GM19025 (cell line): ENCODE measurements at regions not wholly inside any gene's neighbourhood (a gene's known extent, or its start where the extent isn't known, plus 50 kb on each side); places are given as distances from the start of the nearest gene placed in this dataset.

Experiments used
- ATAC-seq: cut with Tn5 transposase; IDR thresholded peaks from one replicate; pipeline ENCODE4 v1.9.1; 2021; ENCODE audit warnings: mild to moderate bottlenecking, low read depth, moderate library complexity; ENCODE audit not compliant: unreplicated experiment

DNA sequence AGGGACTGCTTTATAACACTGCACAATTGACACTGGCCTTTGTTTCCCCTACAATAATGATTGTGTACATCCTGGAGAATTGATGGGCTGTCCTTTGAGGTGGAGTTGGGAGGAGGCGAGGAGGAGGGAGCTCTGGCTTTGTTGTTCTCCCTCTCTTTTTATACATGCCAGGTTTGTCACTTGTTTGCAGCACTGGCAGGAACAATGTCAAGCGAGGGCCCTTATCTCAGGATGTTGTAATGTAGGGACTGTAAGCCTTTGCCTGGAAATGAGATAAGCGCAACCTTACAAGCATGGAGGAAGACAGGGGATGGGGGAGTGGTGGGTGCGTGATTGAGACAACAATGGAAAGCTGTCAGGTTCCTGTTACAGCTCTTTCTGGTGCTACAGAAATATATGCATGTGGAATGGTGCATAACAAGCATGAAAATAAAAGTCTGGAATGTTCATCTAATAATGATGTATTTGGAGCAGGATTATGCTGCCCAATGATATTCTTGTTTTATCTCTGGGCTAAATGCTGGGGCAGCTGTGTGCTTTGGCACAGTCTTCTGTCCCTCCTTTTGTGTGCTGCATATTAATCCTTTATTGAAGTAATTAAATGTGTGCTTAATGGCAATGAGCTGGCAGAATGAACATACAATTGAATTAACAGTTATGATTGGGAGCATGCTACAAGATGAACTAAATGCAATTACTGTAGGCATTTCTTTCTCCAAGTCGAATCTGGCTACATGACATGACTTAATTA lies 294.4 kb downstream of the GPAT3 start:
- no peak for ATAC-seq

DNA sequence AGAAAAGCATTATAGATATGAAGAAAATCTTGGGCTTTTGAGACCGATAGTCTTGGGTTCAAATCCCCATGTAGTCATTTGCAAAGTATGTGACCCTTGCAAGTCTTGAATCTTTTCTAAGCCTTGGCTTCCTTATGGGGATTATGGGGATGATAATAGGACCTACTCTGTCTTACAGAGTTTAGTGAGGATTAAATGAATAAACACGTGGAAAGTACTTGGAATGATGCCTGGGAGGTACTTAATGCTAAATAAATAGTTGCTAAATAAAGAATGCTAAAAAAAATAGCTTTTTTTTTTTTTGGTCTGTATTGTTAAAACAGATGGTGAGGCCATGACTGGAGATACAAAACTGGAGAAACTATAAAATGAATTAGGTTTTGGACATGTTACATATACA lies 292.7 kb downstream of the GPAT3 start:
- ATAC-seq = no peak

DNA sequence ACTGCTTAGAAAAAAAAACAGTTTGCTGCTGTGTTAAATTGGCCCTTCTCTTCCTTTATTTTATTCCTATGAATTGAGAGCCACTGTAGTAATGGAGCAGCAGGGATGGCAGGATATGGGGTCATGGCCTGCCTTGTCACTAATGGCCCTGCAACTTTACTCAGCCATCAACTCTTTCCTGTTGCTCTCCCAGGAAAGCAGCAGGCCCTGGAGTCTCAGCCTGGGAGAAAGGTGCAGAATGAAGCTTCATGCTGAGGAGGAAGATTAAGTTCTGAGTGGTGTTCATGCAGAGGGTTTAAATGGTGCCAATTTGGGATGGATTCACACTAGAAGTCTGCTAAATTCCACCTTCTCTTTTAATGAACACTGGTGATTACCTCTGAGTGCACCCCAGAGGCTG lies 285.6 kb downstream of the GPAT3 start:
- no peak for ATAC-seq

- no peak for ATAC-seq
Measured at GRCh38 chr4:83819582-83819981, 283.7 kb downstream of the GPAT3 start.

DNA sequence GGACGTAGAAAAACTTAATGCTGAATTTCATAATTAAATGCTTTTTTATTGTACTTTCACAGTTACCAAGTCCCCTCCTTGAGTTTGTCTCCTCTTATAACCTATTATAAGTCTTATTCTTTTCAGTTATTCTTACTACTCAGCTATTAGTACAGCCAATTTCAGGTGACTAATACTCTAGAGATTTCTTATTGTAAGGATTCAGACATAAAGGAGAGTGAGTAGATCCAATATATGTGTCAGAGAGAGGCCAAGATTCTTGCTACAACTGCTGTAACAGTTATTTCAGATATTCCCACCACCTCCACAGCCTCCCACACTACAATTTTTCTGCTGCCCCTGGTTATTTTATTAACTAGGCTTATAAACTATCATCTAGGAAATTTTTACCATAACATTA lies 274.5 kb downstream of the GPAT3 start:
- ATAC-seq = no peak

GRCh38 chr4:83809581-83809980 lies 273.7 kb downstream of the GPAT3 start:
- no peak for ATAC-seq

DNA sequence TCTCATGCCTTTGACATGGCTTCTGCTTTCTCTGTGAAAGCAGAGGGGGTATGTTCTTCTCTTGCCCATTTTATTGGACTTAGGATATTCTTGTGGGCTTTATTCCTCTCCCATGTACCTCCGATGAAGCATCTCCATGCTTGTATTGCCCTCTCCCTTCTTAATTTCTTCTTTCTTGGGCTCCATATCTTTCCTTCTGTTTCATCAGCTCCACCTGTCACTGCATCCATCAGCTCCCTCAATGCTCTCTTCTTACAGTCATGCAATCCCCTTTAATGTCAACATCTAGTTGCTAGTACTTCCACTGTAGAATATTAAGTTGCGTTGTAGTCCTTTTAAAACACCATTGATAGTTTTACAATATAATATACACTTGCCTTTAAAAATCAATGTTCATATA lies 257.6 kb downstream of the GPAT3 start:
- ATAC-seq = no peak

DNA sequence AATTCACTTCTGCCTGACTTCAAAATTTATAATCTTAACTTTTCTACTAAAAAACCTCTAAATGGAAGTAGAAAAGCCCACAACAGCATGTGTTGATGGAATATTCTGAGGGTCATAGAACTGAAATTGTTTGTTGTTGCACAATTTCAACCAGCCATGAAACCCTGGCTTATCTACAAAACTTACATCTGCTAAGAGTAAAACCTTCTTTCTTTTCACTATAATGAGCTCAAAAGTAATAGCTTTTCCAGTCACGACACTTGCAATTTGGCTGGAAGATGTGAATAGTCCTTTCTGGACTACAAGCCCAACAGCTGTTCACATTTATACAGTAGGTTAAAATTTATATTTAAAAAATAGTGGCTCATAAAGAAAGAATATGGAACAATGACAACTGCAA lies 250.0 kb downstream of the GPAT3 start:
- no peak for ATAC-seq

DNA sequence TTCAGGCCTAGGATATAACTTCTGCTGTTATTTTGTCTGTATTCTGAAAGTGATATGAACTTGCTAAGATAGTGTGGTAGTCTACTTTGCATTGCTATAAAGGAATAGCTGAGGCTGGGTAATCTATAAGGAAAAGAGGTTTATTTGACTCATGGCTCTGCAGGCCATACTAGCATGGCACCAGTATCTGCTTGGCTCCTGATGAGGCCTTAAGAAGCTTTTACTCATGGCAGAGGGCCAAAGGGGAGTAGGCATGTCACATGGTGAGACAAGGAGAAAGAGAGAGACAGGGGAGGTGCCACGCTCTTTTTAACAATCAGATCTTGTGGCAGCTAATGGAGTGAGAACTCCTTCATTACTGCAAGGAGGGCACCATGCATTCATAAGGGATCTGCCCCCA lies 247.3 kb downstream of the GPAT3 start:
- ATAC-seq = no peak

DNA sequence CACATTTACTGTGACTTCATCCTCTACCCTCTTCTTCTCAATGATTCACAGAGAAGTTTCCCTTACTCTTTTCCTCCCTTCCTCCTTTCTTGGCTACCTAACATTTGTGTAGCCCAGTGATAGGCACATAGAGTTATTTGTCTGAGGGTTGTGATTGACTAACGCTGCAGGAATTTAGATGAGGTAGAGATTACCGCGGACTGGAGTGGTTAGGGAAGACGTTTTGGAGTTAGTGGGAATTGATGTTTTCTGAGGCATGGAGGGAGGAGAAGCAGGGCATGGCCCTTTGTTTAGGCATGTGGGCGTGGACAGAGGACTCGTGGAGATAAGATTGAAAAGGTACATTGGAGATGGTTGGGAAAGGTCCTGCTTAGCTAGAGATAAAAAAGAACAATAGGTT lies 246.7 kb downstream of the GPAT3 start:
- ATAC-seq = no peak

GRCh38 chr4:83781434-83781833 lies 245.5 kb downstream of the GPAT3 start:
- no peak for ATAC-seq

GRCh38 chr4:83780053-83780733 lies 244.3 kb downstream of the GPAT3 start:
- ATAC-seq = no peak

GRCh38 chr4:83779103-83780052 lies 243.5 kb downstream of the GPAT3 start:
- no peak for ATAC-seq

- no peak for ATAC-seq
Measured at GRCh38 chr4:83772685-83773084, 236.8 kb downstream of the GPAT3 start.

- ATAC-seq = no peak
Measured at GRCh38 chr4:83771113-83771705, 235.3 kb downstream of the GPAT3 start.

DNA sequence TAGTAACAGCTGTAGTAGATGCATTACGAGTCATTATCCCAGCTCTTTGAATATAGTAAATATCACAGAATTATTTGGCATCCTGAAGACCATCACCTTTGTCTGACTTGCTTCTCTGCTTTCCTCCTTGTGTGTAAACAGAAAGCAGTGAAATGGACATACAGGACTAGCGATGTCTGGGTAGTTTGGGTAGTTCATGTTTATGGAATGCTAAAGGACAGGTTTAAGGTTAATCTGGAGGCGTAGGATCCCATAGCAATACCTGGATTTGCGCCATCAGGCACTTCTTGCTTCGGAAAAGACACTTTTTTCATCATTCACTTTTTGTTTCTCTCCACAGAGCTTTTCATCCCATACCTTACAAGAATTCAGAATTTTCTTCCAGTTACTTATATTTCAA lies 232.2 kb downstream of the GPAT3 start:
- no peak for ATAC-seq

GRCh38 chr4:83767067-83767466 lies 231.2 kb downstream of the GPAT3 start:
- no peak for ATAC-seq

DNA sequence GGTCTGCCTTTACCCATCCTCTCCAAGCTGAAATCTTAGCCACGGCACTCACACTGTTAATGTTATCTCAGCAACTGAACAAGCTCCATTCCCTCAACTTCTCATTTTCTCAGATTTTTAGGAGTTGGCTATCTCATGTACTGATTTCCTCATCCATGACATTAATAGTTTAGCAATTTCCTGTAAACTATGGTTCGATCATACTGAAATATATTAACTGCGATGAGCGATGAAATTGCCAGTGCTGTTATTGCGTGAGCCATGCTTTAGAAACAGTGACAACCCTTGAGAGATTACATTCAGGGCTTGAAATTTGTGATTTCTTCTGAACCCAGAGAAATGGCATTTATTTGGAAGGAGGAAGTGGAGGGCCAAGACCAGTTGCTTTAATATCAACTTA lies 223.7 kb downstream of the GPAT3 start:
- no peak for ATAC-seq

DNA sequence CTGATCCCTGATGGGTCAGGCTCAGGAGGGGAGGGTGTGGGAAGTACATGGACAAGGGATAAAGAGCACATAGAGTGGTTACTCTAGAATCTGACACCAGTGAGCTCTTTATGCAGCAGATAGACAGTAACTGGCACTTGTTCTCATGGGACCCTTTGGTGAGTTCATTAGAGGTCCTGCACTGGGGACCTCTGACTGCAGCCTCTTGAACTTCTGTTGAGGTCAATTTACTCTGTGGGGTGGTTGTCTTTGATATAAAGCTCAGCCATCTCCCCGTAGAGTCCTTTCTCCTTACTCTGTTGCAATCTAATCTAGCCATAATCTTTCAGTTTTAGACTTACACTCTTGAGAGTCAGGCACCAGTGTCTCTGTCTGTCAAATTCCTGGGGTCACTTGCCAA lies 222.4 kb downstream of the GPAT3 start:
- ATAC-seq = no peak

DNA sequence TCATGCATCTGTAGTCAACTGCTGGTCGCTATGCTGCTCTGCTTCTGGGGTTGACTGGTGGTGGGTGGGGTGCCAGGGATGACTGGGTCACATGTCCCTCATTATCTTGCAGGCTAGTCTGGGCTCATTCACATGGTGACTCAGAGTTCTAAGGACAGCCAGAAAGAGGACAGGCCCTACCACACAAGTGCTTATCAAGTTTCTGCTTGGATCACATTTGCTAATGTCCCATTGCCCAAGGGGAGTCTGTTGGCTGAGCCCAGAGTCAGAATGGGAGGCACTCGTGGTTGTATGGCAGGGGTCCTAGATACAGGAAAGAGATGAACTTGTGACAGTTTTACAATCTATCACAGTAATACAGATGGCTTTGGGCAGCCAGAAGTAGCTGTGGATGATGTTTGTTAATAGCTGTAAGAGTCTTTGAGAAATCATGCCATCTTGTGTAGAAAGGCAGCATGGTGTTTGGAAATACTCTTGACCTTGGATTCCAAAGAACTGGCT lies 221.3 kb downstream of the GPAT3 start:
- no peak for ATAC-seq

GRCh38 chr4:83753260-83753659 lies 217.4 kb downstream of the GPAT3 start:
- no peak for ATAC-seq
